ENCODE measurements at regions not wholly inside any gene's neighbourhood (a gene's known extent, or its start where the extent isn't known, plus 50 kb on each side); places are given as distances from the start of the nearest gene placed in this dataset.

DNA sequence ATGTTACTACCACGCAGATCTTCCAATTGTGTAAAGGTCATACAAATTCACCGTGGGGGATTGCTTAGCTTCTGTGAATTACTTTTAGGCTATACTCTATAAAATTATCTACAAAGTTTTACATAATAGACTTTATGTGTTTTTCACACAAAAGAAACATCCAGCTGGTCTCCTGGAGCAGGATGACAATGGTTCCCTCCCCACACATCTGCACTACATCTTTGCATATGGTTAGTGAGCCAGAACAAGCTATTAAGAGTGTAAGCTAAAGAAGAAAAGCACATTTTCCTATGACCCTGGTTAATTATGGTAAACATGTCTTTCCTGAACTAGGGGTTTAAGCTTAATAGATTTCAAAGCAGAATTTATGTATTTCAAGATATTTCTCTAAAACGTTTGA, 295.1 kb downstream of the ASXL3 start:
- TF ChIP-seq, protein P1, sequence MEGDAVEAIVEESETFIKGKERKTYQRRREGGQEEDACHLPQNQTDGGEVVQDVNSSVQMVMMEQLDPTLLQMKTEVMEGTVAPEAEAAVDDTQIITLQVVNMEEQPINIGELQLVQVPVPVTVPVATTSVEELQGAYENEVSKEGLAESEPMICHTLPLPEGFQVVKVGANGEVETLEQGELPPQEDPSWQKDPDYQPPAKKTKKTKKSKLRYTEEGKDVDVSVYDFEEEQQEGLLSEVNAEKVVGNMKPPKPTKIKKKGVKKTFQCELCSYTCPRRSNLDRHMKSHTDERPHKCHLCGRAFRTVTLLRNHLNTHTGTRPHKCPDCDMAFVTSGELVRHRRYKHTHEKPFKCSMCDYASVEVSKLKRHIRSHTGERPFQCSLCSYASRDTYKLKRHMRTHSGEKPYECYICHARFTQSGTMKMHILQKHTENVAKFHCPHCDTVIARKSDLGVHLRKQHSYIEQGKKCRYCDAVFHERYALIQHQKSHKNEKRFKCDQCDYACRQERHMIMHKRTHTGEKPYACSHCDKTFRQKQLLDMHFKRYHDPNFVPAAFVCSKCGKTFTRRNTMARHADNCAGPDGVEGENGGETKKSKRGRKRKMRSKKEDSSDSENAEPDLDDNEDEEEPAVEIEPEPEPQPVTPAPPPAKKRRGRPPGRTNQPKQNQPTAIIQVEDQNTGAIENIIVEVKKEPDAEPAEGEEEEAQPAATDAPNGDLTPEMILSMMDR (conservative IDR thresholded peaks at IDR 0.05 in 1 of 2, IDR thresholded peaks at IDR 0.05 in 1 of 2; ENCODE audit: extremely low read depth in 1 of 2, insufficient read depth in 1 of 2, low read depth in 1 of 2, low read length in 2 of 2), result no peak
- TF ChIP-seq EZH2 (IDR thresholded peaks at IDR 0.05; ENCODE audit: borderline replicate concordance, low read length), result no peak

Data from mammary epithelial cell (primary cell).